SU-DHL-6 (cell line): ENCODE measurements at regions not wholly inside any gene's neighbourhood (a gene's known extent, or its start where the extent isn't known, plus 50 kb on each side); places are given as distances from the start of the nearest gene placed in this dataset.

Experiments used
- EZH2phosphoT487 ChIP-seq: fragments of 200-600 bp; sonication (generic), shearing (Covaris generic); conservative IDR thresholded peaks from 2 replicates; pipeline ENCODE4 v1.6.1; 2018; ENCODE audit warnings: mild to moderate bottlenecking, antibody characterized with exemption, low read length, moderate library complexity, mixed read lengths
- TF ChIP-seq, protein P1 (sequence below): fragments of 200-600 bp; sonication (generic); IDR thresholded peaks from one replicate; pipeline ENCODE4 v1.5.1; 2017; ENCODE audit warnings: antibody characterized with exemption, mild to moderate bottlenecking, low read length, moderate library complexity; ENCODE audit not compliant: insufficient read depth, poor library complexity, severe bottlenecking

DNA sequence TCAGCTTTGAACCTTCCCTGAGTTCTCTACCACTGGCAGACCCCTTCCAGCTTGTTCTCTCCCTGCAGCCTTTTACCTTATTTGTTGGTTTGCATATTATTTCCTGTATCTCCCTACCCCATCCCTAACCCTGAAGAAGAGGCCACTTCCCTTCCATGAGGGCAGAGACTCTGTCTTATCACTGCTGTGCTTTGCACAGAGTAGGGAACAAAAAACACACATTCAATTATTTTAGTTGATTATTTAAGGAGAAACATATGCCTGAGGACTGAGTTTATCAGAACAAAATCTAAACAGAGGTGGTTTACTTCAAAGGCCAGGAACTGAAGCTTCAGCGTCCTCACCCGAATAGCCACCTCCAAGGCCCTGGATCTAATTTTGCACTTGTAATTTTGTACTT is 111.7 kb upstream of the RFLNA start:
- TF ChIP-seq, protein P1, sequence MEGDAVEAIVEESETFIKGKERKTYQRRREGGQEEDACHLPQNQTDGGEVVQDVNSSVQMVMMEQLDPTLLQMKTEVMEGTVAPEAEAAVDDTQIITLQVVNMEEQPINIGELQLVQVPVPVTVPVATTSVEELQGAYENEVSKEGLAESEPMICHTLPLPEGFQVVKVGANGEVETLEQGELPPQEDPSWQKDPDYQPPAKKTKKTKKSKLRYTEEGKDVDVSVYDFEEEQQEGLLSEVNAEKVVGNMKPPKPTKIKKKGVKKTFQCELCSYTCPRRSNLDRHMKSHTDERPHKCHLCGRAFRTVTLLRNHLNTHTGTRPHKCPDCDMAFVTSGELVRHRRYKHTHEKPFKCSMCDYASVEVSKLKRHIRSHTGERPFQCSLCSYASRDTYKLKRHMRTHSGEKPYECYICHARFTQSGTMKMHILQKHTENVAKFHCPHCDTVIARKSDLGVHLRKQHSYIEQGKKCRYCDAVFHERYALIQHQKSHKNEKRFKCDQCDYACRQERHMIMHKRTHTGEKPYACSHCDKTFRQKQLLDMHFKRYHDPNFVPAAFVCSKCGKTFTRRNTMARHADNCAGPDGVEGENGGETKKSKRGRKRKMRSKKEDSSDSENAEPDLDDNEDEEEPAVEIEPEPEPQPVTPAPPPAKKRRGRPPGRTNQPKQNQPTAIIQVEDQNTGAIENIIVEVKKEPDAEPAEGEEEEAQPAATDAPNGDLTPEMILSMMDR = no peak
- TF ChIP-seq EZH2phosphoT487 = no peak
